NB4 (cell line): ENCODE measurements at regions not wholly inside any gene's neighbourhood (a gene's known extent, or its start where the extent isn't known, plus 50 kb on each side); places are given as distances from the start of the nearest gene placed in this dataset.

Experiments
- CTCF ChIP-seq: IDR thresholded peaks from one replicate; pipeline ENCODE4 v1.5.1; 2012; ENCODE audit warnings: low read depth, low read length
- MYC ChIP-seq: IDR thresholded peaks from 2 replicates; pipeline ENCODE4 v1.6.1; 2011; ENCODE audit warnings: low read depth, low read length
- POLR2A ChIP-seq: IDR thresholded peaks from 2 replicates; pipeline ENCODE4 v1.6.1; 2011; ENCODE audit warnings: mild to moderate bottlenecking; ENCODE audit not compliant: insufficient read length; ENCODE audit errors: extremely low read depth
- TF ChIP-seq, protein P1 (sequence below): IDR thresholded peaks from 2 replicates; pipeline ENCODE4 v1.6.1; 2011; ENCODE audit warnings: low read depth, low read length

DNA sequence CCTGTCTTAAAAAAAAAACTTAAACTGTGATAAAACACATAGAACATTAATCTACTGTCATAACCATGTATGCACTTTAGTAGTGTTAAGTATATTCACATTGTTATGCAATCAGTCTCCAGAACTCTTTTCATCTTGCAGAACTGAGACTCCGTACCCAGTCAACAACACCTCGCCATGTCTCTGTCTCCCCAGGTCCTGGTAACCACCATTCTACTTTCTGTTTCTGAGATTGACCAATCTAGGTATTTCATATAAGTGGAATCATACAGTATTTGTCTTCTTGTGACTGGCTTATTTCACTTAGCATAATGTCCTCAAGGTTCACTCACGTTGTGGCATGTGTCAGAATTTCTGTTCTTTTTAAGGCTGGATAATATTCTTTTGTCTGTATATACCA, 290.8 kb upstream of the CXCR4 start:
- TF ChIP-seq CTCF, result no peak
- TF ChIP-seq MYC, result no peak
- TF ChIP-seq, protein P1, sequence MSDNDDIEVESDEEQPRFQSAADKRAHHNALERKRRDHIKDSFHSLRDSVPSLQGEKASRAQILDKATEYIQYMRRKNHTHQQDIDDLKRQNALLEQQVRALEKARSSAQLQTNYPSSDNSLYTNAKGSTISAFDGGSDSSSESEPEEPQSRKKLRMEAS, result no peak
- no peak for TF ChIP-seq POLR2A
